ENCODE measurements at regions not wholly inside any gene's neighbourhood (a gene's known extent, or its start where the extent isn't known, plus 50 kb on each side); places are given as distances from the start of the nearest gene placed in this dataset.
"Not testable (repeated sequence)": the region's sequence is repeated elsewhere in the genome, so short reads cannot be mapped to it uniquely, and the experiment has no call there.

DNA sequence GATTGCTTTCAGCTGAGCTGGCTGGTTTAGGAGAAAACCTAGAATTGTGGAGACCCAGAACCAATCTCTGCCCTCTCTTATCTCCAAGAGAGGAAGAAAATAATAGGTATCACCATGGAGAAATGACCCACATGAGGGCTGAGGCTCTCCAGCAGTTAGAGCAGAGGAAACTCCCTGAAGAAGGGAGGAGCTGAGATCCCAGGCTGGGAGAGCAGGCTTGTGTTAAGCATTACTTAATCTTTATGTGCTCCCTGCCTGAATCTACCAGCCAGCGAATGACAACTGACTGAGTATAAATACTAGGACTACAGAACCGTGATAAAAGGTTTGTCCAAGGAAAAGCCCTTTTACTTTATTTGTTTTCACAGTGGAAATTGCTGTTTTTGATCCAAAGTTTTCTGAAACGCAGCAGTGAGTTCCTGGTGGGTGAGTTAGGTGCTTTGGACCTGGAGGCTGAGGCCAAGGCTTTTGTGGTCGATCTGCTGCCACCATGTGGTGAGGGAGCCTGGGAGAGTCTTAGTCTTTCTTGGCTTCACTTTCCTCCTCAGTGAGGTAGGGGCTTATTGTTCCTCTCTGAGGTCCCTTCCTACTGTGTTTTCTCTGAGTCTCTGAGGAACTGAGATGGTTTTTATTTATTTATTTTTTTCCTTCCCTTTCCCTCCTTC is 219.5 kb upstream of the NOTCH2NLA start:
- H3K79me2 ChIP-seq (ENCODE audit: low read depth); POLR2A ChIA-PET (ENCODE audit: unreplicated experiment); H3K27ac ChIP-seq; BruUV-seq (replicated peaks); H2AFZ ChIP-seq; H3F3A ChIP-seq (ENCODE audit: insufficient read depth, low read depth); H4K20me1 ChIP-seq (ENCODE audit: insufficient read depth); H3K9me3 ChIP-seq (ENCODE audit: insufficient read depth, low read depth); H3K4me1 ChIP-seq (replicated peaks; ENCODE audit: insufficient read depth); CTCF ChIA-PET; H3K9me2 ChIP-seq (ENCODE audit: insufficient read depth); H3K36me3 ChIP-seq (ENCODE audit: low read depth); intact Hi-C loops (cut with micrococcal nuclease; ENCODE audit: unreplicated experiment); H3K27me3 ChIP-seq (ENCODE audit: insufficient read depth, low read depth): not testable (repeated sequence)
- Histone ChIP-seq H3K4me2 (peak overlapping the region; percentile 74), H3K4me3 (peak overlapping the region; percentile 29; the same call in 1 of the 2 replicates)
- TF ChIP-seq, protein P1, sequence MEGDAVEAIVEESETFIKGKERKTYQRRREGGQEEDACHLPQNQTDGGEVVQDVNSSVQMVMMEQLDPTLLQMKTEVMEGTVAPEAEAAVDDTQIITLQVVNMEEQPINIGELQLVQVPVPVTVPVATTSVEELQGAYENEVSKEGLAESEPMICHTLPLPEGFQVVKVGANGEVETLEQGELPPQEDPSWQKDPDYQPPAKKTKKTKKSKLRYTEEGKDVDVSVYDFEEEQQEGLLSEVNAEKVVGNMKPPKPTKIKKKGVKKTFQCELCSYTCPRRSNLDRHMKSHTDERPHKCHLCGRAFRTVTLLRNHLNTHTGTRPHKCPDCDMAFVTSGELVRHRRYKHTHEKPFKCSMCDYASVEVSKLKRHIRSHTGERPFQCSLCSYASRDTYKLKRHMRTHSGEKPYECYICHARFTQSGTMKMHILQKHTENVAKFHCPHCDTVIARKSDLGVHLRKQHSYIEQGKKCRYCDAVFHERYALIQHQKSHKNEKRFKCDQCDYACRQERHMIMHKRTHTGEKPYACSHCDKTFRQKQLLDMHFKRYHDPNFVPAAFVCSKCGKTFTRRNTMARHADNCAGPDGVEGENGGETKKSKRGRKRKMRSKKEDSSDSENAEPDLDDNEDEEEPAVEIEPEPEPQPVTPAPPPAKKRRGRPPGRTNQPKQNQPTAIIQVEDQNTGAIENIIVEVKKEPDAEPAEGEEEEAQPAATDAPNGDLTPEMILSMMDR (conservative IDR thresholded peaks at IDR 0.05), result peak; percentile 56
- peak in 1 of 2 experiments; percentile 52 for DNase-seq

GRCh38 chr1:146443871-146444222 is 215.0 kb upstream of the NOTCH2NLA start:
- TF ChIP-seq, protein P1 (conservative IDR thresholded peaks at IDR 0.05), result 0 out of 2 replicates have a peak, but pooled peaks have one; percentile 15
- H3K27me3 ChIP-seq (ENCODE audit: insufficient read depth, low read depth); intact Hi-C loops (cut with micrococcal nuclease; ENCODE audit: unreplicated experiment); H2AFZ ChIP-seq; H3K4me1 ChIP-seq (replicated peaks; ENCODE audit: insufficient read depth); POLR2A ChIA-PET (ENCODE audit: unreplicated experiment); BruUV-seq (replicated peaks); H3F3A ChIP-seq (ENCODE audit: insufficient read depth, low read depth); H3K9me2 ChIP-seq (ENCODE audit: insufficient read depth); H3K36me3 ChIP-seq (ENCODE audit: low read depth); H3K9me3 ChIP-seq (ENCODE audit: insufficient read depth, low read depth); H4K20me1 ChIP-seq (ENCODE audit: insufficient read depth); CTCF ChIA-PET; H3K27ac ChIP-seq; H3K4me2 ChIP-seq; H3K79me2 ChIP-seq (ENCODE audit: low read depth): not testable (repeated sequence)
- H3K4me3 ChIP-seq, result peak overlapping the region; percentile 43; the same call in 1 of the 2 replicates
- peak in 1 of 2 experiments; percentile 31 for DNase-seq

GRCh38 chr1:146443088-146443870 is 214.5 kb upstream of the NOTCH2NLA start:
- H4K20me1 ChIP-seq (ENCODE audit: insufficient read depth); H3K4me2 ChIP-seq; H3K36me3 ChIP-seq (ENCODE audit: low read depth); H3K27me3 ChIP-seq (ENCODE audit: insufficient read depth, low read depth); H3K4me1 ChIP-seq (replicated peaks; ENCODE audit: insufficient read depth); H3F3A ChIP-seq (ENCODE audit: insufficient read depth, low read depth); H3K9me2 ChIP-seq (ENCODE audit: insufficient read depth); intact Hi-C loops (cut with micrococcal nuclease; ENCODE audit: unreplicated experiment); H3K9me3 ChIP-seq (ENCODE audit: insufficient read depth, low read depth); H3K4me3 ChIP-seq; POLR2A ChIA-PET (ENCODE audit: unreplicated experiment); CTCF ChIA-PET; DNase-seq; H2AFZ ChIP-seq; H3K27ac ChIP-seq; H3K79me2 ChIP-seq (ENCODE audit: low read depth): not testable (repeated sequence)
- TF ChIP-seq, protein P1 (conservative IDR thresholded peaks at IDR 0.05), result 0 out of 2 replicates have a peak, but pooled peaks have one; percentile 0
- TSS peak; percentile 79 for BruUV-seq (replicated peaks)

DNA sequence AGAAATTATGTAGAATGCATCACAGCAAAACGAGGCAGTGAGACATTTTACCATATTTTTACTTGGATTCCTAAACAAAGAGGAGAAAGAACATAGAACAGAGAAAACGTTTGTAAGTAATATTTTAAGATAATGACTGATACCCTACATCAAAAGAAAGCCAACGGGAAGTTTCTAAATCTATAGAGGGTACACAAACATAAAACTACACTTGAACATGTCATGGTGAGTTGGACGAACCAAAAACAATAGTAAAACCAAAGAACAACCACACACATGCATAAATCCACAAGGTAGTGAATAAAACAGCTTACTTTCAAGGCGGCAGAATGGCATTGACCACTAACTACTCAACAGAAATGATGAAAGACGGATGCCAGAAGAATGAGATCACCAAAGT is 209.7 kb upstream of the NOTCH2NLA start:
- POLR2A ChIA-PET (ENCODE audit: unreplicated experiment); H3K4me3 ChIP-seq; H3K27me3 ChIP-seq (ENCODE audit: insufficient read depth, low read depth); H4K20me1 ChIP-seq (ENCODE audit: insufficient read depth); BruUV-seq (replicated peaks); H3K4me1 ChIP-seq (replicated peaks; ENCODE audit: insufficient read depth); CTCF ChIA-PET; H3K27ac ChIP-seq; H3K36me3 ChIP-seq (ENCODE audit: low read depth); H3K9me3 ChIP-seq (ENCODE audit: insufficient read depth, low read depth); DNase-seq; H3K79me2 ChIP-seq (ENCODE audit: low read depth); H3K9me2 ChIP-seq (ENCODE audit: insufficient read depth); H3F3A ChIP-seq (ENCODE audit: insufficient read depth, low read depth); H2AFZ ChIP-seq; intact Hi-C loops (cut with micrococcal nuclease; ENCODE audit: unreplicated experiment): not testable (repeated sequence)
- H3K4me2 ChIP-seq, result peak overlapping the region; percentile 51; the same call in 1 of the 2 replicates

- BruUV-seq (replicated peaks); intact Hi-C loops (cut with micrococcal nuclease; ENCODE audit: unreplicated experiment); H3K79me2 ChIP-seq (ENCODE audit: low read depth); H3K9me3 ChIP-seq (ENCODE audit: insufficient read depth, low read depth); H4K20me1 ChIP-seq (ENCODE audit: insufficient read depth); H3K9me2 ChIP-seq (ENCODE audit: insufficient read depth); H3K27ac ChIP-seq; H2AFZ ChIP-seq; H3K4me2 ChIP-seq; H3K36me3 ChIP-seq (ENCODE audit: low read depth); CTCF ChIA-PET; POLR2A ChIA-PET (ENCODE audit: unreplicated experiment); H3K27me3 ChIP-seq (ENCODE audit: insufficient read depth, low read depth); H3F3A ChIP-seq (ENCODE audit: insufficient read depth, low read depth); DNase-seq; H3K4me1 ChIP-seq (replicated peaks; ENCODE audit: insufficient read depth); H3K4me3 ChIP-seq: not testable (repeated sequence)
Measured at GRCh38 chr1:146416642-146417041, 187.8 kb upstream of the NOTCH2NLA start.
